Neural progenitor cell (in vitro differentiated cells): ENCODE measurements at regions not wholly inside any gene's neighbourhood (a gene's known extent, or its start where the extent isn't known, plus 50 kb on each side); places are given as distances from the start of the nearest gene placed in this dataset.

Experiments used
- DNase-seq: peaks from one replicate; pipeline ENCODE4 v3.0.0-alpha.2; 2016; ENCODE audit warnings: low spot score
- H2AFZ ChIP-seq: fragments of 200-600 bp; sonication (generic); replicated peaks from 2 replicates; pipeline ENCODE4 v1.6.1; 2016; ENCODE audit warnings: antibody characterized with exemption
- H3F3A ChIP-seq: fragments of 200-600 bp; sonication (generic); 2 replicates; pipeline ENCODE4 v1.6.1; 2016; ENCODE audit warnings: antibody characterized with exemption, low read depth
- H3K27ac ChIP-seq: fragments of 200-600 bp; sonication (generic); 2 replicates; pipeline ENCODE4 v1.5.1; 2016; ENCODE audit warnings: mild to moderate bottlenecking
- H3K27me3 ChIP-seq: fragments of 200-600 bp; sonication (generic); 2 replicates; pipeline ENCODE4 v1.6.1; 2016; ENCODE audit warnings: mild to moderate bottlenecking, moderate library complexity
- H3K36me3 ChIP-seq: fragments of 200-600 bp; sonication (generic); 2 replicates; pipeline ENCODE4 v1.5.1; 2016
- H3K4me1 ChIP-seq: fragments of 200-600 bp; sonication (generic); 2 replicates; pipeline ENCODE4 v1.6.1; 2016; ENCODE audit warnings: mixed run types
- H3K4me2 ChIP-seq: fragments of 200-600 bp; sonication (generic); 2 replicates; pipeline ENCODE4 v1.6.1; 2016
- H3K4me3 ChIP-seq: fragments of 200-600 bp; sonication (generic); 2 replicates; pipeline ENCODE4 v1.5.1; 2016
- H3K79me2 ChIP-seq: fragments of 200-600 bp; sonication (generic); 2 replicates; pipeline ENCODE4 v1.6.1; 2016; ENCODE audit warnings: low read depth
- H3K9ac ChIP-seq: fragments of 200-600 bp; sonication (generic); 2 replicates; pipeline ENCODE4 v1.6.1; 2016
- H3K9me3 ChIP-seq: fragments of 200-600 bp; sonication (generic); 2 replicates; pipeline ENCODE4 v1.5.1; 2016; ENCODE audit warnings: low read depth
- H4K20me1 ChIP-seq: fragments of 200-600 bp; sonication (generic); 2 replicates; pipeline ENCODE4 v1.6.1; 2016; ENCODE audit warnings: low read depth
- H3K27ac Mint-ChIP-seq: 3 replicates; pipeline ENCODE4 v1.8.0; 2021; ENCODE audit warnings: mixed read lengths
- H3K27me3 Mint-ChIP-seq: 2 replicates; pipeline ENCODE4 v1.8.0; 2022; ENCODE audit warnings: low read depth, mild to moderate bottlenecking, inconsistent platforms, moderate library complexity, mixed read lengths; ENCODE audit not compliant: insufficient read depth
- H3K36me3 Mint-ChIP-seq: 3 replicates; pipeline ENCODE4 v1.8.0; 2021; ENCODE audit warnings: mixed read lengths
- H3K4me1 Mint-ChIP-seq: 3 replicates; pipeline ENCODE4 v1.8.0; 2021; ENCODE audit warnings: mixed read lengths
- H3K4me3 Mint-ChIP-seq: 3 replicates; pipeline ENCODE4 v1.8.0; 2021; ENCODE audit warnings: mild to moderate bottlenecking, moderate library complexity, mixed read lengths
- H3K9me3 Mint-ChIP-seq: 3 replicates; pipeline ENCODE4 v1.8.0; 2020; ENCODE audit warnings: mixed read lengths
- EZH2 ChIP-seq: fragments of 200-600 bp; sonication (generic); IDR thresholded peaks from 2 replicates; pipeline ENCODE4 v1.6.1; 2017; ENCODE audit warnings: antibody characterized with exemption, mild to moderate bottlenecking, moderate library complexity
- EZH2phosphoT487 ChIP-seq: fragments of 200-600 bp; sonication (generic); IDR thresholded peaks from 2 replicates; pipeline ENCODE4 v1.6.1; 2017; ENCODE audit warnings: antibody characterized with exemption
- TF ChIP-seq, protein P1 (sequence below): fragments of 200-600 bp; sonication (generic); IDR thresholded peaks from 2 replicates; pipeline ENCODE4 v1.5.1; 2017; ENCODE audit warnings: antibody characterized with exemption, mild to moderate bottlenecking

DNA sequence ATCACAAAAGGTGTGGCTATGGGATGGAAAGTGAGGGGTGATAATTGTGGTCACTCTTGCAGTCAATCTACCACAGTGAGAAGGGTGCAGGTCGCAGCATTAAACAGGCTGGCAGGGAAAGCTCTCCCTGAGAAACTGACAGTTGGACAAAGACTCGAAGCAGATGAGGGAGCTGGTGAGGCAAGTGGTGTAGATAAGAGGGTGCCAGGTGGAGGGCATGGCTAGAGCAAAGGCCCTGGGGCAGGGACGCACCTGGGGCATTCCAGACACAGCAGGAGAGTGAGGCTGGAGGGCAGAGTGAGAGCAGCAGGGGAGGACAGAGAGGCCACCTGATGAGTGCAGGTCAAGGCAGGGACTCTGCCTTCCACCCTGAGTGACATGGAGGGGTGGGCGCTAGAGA, 264.8 kb downstream of the PRDM2 start:
- no peaks in the 10 kb centered on the region for H3K4me1 ChIP-seq
- Mint-ChIP-seq H3K27me3 (peaks cover 17% of the 10 kb centered on the region), H3K9me3 (no peaks in the 10 kb centered on the region), H3K27ac (no peak overlapping the region), H3K36me3 (no peaks in the 10 kb centered on the region), H3K4me3 (no peak overlapping the region), H3K4me1 (no peaks in the 10 kb centered on the region)
- H4K20me1 ChIP-seq: no peaks in the 10 kb centered on the region
- H3F3A ChIP-seq: no peaks in the 10 kb centered on the region
- no peak overlapping the region for H3K9ac ChIP-seq
- no peaks in the 10 kb centered on the region for H3K36me3 ChIP-seq
- no peak overlapping the region for H2AFZ ChIP-seq
- H3K9me3 ChIP-seq: no peaks in the 10 kb centered on the region
- H3K27me3 ChIP-seq: no peaks in the 10 kb centered on the region
- DNase-seq: no peak
- no peak overlapping the region for H3K27ac ChIP-seq
- no peak overlapping the region for H3K4me3 ChIP-seq
- H3K79me2 ChIP-seq: no peaks in the 10 kb centered on the region
- no peak overlapping the region for H3K4me2 ChIP-seq
- TF ChIP-seq, protein P1, sequence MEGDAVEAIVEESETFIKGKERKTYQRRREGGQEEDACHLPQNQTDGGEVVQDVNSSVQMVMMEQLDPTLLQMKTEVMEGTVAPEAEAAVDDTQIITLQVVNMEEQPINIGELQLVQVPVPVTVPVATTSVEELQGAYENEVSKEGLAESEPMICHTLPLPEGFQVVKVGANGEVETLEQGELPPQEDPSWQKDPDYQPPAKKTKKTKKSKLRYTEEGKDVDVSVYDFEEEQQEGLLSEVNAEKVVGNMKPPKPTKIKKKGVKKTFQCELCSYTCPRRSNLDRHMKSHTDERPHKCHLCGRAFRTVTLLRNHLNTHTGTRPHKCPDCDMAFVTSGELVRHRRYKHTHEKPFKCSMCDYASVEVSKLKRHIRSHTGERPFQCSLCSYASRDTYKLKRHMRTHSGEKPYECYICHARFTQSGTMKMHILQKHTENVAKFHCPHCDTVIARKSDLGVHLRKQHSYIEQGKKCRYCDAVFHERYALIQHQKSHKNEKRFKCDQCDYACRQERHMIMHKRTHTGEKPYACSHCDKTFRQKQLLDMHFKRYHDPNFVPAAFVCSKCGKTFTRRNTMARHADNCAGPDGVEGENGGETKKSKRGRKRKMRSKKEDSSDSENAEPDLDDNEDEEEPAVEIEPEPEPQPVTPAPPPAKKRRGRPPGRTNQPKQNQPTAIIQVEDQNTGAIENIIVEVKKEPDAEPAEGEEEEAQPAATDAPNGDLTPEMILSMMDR: no peak
- TF ChIP-seq EZH2 (no peak), EZH2phosphoT487 (no peak)

DNA sequence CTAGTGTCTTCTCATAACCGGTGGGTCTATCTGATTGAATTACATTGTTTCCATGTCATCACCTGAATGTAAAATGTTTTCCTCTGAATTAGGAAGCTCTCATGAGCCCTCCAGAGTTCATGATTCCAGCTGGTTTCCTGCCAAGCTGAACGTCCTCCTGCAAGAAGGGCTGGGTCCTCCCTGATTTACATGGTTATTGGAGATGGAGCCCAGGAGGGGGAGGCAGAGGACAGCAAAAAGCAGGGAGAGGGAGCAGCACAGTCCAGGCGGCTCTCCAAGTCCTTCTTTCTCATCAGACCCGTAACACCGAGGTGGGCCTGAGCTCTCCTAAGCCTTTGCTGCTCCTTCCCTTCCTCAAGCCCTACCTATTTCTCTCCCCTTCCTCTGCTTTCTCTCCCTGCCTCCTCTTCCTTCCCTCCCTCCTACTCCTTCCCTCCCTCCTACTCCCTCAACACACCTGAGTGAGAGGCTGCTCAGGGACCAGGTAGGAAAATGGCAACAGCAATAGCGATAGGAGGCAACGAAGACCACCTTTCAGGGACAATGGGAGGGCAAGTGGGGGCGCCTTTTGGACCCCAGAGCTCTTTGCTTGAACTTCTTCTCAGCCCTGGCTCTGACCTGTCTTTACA, 265.9 kb downstream of the PRDM2 start:
- Histone ChIP-seq H3K4me3 (no peak overlapping the region), H2AFZ (peak overlapping the region; percentile 42), H3K4me1 (no peaks in the 10 kb centered on the region), H3K4me2 (no peak overlapping the region), H3K27me3 (no peaks in the 10 kb centered on the region), H3K9ac (no peak overlapping the region), H4K20me1 (no peaks in the 10 kb centered on the region), H3F3A (no peaks in the 10 kb centered on the region), H3K79me2 (no peaks in the 10 kb centered on the region), H3K36me3 (no peaks in the 10 kb centered on the region), H3K9me3 (no peaks in the 10 kb centered on the region), H3K27ac (no peak overlapping the region)
- H3K4me1 Mint-ChIP-seq: no peaks in the 10 kb centered on the region
- H3K27ac Mint-ChIP-seq: no peak overlapping the region
- H3K9me3 Mint-ChIP-seq: no peaks in the 10 kb centered on the region
- no peaks in the 10 kb centered on the region for H3K36me3 Mint-ChIP-seq
- TF ChIP-seq, protein P1: peak; percentile 76
- no peak for TF ChIP-seq EZH2phosphoT487
- peak; percentile 82 for DNase-seq
- peaks cover 17% of the 10 kb centered on the region for H3K27me3 Mint-ChIP-seq
- H3K4me3 Mint-ChIP-seq: no peak overlapping the region

DNA sequence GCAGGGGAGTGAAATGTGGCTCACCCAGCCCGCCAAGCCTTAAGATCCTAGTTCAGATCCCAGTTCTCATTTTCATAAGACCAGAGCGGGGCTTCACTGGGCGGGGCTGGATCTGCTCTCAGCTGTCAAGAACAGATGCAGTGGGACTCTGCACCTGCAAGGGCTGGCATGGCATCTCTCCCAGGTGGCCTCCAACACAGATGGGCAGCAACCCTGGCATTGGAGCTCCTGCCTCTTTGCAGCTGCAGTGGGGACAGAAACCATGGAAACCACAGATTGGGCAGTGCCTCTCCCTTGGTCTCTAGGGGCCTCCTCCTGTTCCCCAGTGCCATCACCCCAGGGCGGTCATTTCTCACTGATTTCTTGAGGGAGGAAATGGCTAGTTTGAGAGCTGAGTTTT, 267.7 kb downstream of the PRDM2 start:
- H3K36me3 ChIP-seq: no peaks in the 10 kb centered on the region
- H3K79me2 ChIP-seq: no peaks in the 10 kb centered on the region
- H4K20me1 ChIP-seq: no peaks in the 10 kb centered on the region
- no peak overlapping the region for H2AFZ ChIP-seq
- H3K4me3 ChIP-seq: no peak overlapping the region
- TF ChIP-seq, protein P1: no peak
- TF ChIP-seq EZH2: no peak
- TF ChIP-seq EZH2phosphoT487: no peak
- H3K9me3 ChIP-seq: no peaks in the 10 kb centered on the region
- H3F3A ChIP-seq: no peaks in the 10 kb centered on the region
- Mint-ChIP-seq H3K27me3 (peaks cover 10% of the 10 kb centered on the region), H3K4me3 (no peak overlapping the region), H3K27ac (no peak overlapping the region), H3K36me3 (no peaks in the 10 kb centered on the region), H3K9me3 (no peaks in the 10 kb centered on the region), H3K4me1 (no peaks in the 10 kb centered on the region)
- no peaks in the 10 kb centered on the region for H3K4me1 ChIP-seq
- no peak for DNase-seq
- H3K27me3 ChIP-seq: no peaks in the 10 kb centered on the region
- no peak overlapping the region for H3K4me2 ChIP-seq
- no peak overlapping the region for H3K27ac ChIP-seq
- no peak overlapping the region for H3K9ac ChIP-seq
